HG03571 (cell line): ENCODE measurements at regions not wholly inside any gene's neighbourhood (a gene's known extent, or its start where the extent isn't known, plus 50 kb on each side); places are given as distances from the start of the nearest gene placed in this dataset.
"Not testable (repeated sequence)": the region's sequence is repeated elsewhere in the genome, so short reads cannot be mapped to it uniquely, and the experiment has no call there.

Source experiments
- ATAC-seq: cut with Tn5 transposase; IDR thresholded peaks from one replicate; pipeline ENCODE4 v1.9.1; 2021; ENCODE audit not compliant: unreplicated experiment

DNA sequence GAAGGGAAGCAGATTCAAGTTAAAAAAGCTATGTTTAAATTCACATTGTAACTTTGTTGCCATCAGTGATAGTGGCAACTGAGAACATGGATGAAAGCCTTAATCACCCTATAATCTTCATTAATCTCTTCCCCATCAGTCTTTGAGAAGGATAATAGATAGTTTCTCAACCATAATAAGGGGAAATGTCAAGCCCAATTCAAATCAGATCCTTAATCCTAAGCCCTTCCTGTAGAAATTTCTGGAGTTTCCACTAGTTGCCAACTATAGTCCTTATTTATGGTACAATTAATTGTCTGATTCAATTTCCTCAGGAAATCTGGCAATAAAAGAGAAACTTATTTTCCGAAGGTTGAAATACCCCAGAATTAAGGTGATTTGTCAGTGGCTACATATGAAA, 431.8 kb downstream of the ZWINT start:
- ATAC-seq, result no peak

DNA sequence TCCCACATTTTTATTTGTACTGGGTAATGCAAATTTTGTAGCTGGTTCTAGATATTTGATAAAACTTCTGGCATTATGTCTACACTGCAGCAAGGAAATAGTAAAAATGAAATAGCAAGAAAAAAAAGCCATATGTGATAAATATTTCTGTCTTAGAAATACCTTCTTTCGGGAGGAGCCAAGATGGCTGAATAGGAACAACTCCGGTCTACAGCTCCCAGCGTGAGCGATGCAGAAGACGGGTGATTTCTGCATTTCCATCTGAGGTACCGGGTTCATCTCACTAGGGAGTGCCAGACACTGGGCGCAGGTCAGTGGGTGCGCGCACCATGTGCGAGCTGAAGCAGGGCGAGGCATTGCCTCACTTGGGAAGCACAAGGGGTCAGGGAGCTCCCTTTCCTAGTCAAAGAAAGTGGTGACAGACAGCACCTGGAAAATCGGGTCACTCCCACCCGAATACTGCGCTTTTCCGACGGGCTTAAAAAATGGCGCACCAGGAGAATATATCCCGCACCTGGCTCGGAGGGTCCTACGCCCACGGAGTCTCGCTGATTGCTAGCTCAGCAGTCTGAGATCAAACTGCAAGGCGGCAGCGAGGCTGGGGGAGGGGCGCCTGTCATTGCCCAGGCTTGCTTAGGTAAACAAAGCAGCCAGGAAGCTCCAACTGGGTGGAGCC, 461.4 kb downstream of the ZWINT start:
- not testable (repeated sequence) for ATAC-seq

DNA sequence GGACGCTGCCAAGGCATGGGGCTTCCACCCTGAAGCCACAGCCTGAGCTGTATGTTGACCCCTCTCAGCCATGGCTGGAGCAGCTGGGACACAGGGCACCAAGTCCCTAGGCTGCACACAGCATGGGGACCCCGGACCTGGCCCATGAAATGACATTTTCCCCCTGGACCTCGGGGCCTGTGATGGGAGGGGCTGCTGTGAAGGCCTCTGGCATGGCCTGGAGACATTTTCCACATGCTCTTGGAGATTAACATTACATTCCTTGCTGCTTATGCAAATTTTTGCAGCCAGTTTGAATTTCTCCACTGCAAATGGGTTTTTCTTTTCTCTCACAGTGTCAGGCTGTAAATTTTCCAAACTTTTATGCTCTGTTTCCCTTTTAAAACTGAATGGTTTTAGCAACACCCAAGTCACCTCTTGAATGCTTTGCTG, 463.6 kb downstream of the ZWINT start:
- ATAC-seq, result no peak

DNA sequence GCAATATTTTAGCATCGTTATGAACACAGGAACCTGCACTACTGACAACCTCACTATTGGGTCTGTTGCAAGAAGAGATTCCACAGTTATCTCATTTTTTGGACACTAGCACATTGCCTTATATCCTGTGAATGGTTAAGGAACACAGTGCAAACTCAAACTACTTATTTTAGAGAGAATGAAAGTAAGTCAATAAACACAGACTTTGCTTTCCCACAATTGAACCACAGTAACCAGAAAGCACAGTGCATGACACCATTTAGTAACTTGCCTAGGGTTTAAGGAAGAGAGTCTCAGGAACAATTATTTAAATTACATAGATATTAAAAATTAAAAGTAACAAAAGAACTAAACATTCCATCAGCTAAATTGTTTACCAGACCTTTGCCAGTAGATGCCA, 468.8 kb downstream of the ZWINT start:
- no peak for ATAC-seq

DNA sequence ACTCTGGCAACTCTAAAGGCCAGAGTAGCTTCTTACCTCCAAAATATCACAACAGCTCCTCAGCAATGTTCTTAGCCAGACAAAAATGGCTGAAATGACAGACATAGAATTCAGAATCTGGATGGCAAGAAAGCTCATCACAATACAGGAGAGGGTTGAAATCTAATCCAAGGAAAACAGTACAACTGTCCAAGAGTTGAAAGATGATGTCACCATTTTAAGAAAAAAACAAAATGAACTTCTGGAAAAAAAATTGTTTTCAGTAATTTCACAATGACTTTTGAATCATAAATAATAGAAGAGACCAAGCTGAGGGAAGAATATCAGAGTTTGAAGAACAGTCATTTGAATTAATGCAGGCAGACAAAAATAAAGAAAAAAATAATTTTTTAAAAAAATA, 479.5 kb downstream of the ZWINT start:
- no peak for ATAC-seq

DNA sequence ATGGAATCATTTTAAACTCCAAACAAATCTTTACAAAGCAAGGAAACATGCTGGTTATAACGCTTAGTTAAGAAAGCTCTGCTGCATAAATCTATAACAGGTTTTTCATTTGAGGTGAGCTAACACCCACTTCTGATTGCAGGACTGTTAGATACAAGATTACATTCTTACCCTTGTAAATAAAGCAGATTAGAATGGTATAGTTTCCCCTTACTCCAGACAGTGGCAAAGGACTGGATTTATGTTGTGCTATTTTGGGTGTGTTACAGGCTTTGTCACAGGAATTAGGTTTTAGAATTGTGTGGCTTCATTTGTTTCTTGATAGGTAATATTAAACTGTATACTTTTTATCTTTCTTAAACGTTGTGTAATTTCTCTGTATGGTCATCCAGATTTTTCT, 487.6 kb downstream of the ZWINT start:
- ATAC-seq, result no peak

DNA sequence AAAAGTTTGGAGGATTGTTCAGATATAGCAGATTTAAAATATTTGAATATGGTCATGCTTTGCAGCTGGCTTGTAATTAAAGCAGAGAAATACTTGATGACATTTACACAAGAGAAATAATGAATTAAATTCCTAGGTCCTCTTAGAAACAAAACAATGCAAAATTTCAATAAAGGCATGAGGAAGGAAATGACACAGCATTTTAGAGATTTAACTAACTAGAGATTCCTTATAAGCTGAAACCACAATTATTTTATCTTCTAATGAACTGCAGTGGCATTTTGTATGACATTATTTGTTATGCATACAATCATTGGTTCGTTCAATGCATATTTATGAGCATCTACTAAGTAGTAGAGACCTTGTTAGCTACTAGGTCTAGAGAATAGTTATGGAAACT, 490.9 kb downstream of the ZWINT start:
- no peak for ATAC-seq

DNA sequence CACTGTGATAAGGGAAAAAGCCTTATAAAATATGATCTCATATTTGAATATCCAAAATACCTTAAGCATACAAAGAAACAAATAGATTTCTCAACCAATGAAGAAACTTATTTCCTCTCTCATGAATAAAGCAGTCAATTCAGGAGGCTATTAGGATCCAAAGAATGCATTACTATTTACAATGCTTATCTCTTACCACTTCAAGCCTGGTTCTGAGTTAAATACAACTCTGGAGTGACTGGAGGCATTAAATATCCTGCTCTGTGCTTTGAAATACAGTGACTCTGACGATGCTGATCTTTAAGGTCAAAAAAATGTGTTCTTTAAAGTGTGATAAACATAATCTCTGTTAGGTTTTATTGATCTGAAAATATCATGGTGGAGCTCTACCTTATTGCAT, 493.2 kb downstream of the ZWINT start:
- no peak for ATAC-seq

DNA sequence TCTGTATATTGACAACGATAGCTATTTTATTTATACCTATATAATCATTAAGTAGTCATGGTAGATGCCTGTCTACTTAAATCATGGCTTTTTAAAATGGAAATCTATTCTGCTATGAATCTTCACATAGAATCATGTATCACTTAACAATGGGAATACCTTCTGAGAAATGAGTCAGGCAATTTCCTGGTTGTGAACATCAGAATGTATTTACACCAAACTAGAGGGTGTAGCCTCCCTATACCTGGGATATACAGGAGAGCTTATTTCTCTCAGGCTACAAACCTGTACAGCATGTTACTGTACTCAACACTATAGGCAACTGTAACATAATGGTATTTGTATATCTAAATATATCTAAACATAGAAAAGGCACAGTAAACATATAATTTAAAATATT, 502.3 kb downstream of the ZWINT start:
- no peak for ATAC-seq

DNA sequence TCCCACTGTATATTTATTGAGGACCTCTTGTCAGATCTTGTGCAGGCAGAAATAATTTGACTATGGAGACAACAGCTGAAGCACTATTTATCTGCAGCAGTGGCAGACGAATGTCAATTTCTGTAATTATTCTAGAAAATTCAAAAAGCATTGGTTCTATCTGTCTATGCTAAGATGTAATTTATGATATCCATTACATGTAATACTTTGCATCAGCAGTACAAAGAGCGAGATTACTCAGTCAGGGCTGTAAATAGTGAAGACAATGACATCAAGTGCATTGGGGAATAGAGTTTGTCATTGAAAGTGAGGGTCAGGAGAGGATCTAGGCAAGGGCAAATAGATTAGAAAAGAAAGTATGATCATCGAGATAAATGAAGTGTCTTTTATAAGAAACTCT, 508.2 kb downstream of the ZWINT start:
- no peak for ATAC-seq

DNA sequence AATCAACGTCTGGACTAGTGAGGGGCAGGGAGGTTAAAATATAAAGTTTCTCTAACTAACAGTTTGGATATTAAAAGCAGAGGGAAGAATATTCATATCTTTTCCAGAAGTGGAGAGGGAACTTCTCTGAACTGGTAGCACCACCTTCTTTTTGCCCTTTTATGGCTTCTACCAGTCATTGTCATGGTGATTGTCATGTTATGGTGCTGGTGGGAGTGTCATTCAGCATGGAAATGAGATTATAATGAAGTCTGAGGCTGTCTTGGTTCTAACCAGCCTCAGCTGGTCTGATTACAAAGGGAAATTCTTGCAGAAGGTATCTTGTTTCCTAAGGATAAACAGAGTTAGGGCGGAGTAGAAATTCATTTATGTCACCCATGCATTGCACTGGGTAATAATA, 523.8 kb downstream of the ZWINT start:
- no peak for ATAC-seq

DNA sequence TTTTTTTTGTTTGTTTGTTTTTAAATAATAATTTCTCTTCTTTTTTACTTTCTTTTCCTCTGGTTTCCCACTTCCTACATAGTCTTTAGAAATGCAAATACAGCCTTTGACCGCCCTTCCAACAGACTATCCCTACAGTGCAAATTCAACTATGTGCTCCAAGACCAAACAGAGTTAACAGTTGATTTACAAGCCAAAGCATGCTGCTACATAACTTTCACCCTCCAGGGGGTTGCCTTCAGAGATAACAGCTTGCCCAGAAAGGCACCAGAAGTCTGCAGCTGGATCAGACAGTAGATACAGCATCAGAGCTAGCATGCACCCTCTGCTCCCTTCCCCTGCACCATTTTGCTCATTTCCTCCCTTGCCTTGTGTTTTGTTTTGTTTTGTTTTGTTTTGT, 539.0 kb downstream of the ZWINT start:
- ATAC-seq, result no peak

DNA sequence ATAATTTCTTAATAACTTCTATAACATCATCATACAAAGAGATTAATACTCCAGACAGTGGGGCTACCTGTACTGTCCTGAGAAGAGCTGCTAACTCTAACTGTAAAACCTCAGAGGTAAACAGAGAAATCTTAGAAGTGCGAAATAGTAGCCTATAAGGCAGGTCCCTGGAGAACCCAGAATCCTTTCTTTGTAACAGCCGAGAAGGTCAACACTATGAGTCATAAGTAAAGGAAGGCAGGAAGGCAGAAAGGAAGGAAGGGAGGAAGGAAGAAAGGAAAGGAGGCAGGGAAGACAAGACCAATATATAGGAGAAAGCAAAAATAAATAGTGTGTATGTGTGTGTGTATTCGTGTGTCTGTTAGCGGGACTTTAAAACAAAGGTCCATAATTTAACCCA, 540.6 kb downstream of the ZWINT start:
- no peak for ATAC-seq

DNA sequence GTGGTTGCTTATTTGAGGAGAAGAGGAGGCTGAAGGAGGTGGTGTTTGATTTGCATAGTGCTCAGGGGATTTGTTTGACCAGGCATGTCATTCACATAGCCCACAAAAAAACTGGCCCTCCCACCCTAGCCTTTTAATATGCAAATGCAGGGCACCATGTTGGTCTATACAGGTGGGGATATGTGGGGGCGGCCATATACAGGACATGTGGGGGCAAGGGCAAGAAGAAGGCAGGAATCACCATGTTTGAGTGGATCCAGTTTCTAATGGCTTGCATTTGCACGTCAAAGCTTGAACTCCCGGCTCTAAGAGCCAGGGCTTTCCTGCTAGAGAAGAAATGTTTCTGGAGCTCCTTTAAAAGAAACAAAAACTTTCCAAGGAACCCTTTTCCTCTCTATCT, 541.0 kb downstream of the ZWINT start:
- no peak for ATAC-seq

DNA sequence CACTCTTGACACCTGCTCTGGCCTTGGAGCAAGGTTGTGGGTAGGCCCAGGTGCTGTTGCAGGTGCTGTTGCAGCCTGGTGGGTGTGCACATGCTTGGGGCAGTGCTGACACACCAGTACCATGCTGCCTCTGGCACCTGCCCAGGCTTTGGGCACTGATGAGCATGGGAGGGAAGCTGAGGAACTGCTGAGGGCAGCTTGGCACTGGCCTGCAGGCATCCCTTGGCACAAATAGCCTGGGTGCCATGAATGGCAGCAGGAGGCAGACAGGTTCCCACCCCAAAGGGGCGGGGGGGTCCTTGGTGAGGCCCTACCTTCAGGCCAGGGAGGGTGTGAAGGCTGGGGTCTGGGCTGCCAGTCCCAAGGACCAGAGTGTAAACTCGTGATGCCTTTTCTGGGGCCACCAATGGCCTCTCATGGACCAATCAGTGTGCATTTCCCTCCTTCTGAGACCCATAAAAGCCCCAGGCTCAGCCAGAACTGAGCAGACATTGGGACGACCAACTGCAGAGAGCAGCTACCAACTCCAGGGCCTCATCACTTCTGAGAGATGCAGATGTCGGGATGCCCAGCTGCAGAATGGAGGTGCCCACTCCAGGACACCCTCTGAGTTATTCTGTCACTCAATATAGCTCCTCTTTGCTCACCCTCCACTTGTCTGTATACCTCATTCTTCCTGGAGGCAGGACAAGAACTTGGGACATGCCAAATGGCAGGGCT, 547.4 kb downstream of the ZWINT start:
- ATAC-seq, result no peak

DNA sequence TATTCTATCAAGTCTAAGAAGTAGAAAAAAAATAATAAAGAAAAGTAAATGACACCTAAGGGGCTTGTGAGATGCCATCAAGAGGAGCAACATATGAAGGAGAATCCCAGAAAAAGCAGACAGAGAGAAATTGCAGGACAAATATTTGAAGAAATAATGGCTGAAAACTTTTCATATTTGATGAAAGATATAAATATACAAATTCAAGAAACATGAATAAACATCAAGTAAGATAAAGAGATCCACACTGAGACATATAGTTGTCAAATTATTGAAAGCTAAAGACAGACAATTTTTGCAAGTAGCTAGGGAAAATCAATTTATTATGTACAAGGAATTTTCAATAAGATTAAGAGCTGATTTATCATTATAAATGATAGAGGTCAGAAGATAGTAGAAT, 558.0 kb downstream of the ZWINT start:
- no peak for ATAC-seq

DNA sequence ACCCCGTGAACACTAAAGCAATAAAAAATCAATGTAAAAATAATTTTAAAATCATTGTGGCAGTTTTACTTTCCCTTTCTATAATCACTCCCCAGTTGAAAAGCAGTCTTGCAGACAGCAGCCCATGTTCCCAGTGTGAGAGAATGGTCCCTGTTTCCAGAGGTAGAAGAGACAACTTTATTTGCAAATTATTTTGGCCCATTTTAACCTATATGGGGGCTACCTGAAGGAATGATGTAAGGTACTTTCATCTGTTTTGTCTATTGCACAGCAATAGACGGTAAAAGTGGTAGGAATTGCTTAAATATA, 559.8 kb downstream of the ZWINT start:
- no peak for ATAC-seq

DNA sequence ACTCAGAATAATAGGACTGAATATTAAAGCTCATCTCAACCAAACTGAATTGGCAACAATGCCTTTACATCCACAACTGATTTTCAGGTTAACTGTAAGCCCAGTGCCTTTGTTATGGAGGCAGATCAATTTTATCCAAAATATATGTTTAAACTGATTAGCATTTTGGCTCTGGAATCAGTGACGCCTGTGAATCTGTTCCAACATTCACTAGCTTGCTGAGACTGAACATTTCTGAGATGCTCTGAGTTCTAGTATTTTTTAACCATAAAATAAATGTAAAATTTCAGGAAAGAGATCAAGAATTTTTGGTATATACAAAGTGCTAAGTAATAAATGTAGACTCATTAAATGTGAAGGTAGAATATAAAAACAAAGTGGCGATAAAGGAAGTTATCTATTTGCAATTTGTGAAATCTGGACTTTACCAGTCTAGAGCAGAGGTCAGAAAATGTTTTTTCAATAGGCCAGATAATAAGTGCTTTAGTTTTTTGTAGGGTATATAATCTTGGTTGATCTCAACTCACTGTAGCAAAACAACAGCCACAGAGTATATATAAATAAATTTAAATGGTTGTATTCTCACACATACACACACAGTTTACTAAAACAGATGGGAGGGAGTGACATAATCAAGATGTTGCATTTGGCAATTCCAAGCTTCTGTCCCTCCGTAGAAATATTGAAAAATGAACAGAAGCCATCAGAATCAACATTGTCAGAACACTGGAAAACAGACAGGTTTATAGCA, 560.3 kb downstream of the ZWINT start:
- no peak for ATAC-seq

DNA sequence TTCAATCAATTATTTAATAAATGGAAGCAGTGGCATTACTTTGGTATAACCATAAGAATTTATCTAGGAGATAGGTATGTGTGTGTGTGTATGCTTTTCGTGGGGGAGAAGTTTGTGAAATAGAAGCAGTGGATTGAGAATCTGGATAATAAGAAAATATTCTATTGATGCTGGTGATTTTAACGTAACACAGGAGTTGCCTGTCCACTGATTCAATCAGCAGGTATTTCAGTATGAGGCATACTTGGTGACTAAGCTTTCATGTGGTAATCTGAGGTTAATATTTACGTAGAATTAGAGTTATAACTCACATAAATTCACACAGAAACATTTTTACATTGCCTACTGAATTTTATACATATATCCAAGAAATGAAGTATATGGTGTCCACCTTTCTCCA, 568.0 kb downstream of the ZWINT start:
- no peak for ATAC-seq

DNA sequence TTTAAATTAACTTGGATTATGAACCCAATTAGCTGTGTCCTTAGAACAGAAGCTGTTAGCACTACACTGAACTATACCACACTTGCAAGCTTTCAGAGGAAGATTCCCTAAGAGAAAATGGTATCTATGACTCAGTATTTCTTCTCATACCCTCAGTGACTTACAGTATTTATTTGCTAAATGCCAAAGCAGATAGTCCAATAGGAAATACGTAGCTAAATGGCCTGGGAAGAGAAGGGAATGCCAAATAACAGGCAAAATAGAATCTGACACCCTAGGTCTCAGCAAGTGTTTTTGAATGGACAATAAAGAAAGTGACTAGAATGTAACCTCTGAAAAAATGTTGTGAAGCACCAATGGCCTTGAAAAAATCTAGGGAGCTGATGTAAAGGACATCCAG, 570.8 kb downstream of the ZWINT start:
- not testable (repeated sequence) for ATAC-seq

DNA sequence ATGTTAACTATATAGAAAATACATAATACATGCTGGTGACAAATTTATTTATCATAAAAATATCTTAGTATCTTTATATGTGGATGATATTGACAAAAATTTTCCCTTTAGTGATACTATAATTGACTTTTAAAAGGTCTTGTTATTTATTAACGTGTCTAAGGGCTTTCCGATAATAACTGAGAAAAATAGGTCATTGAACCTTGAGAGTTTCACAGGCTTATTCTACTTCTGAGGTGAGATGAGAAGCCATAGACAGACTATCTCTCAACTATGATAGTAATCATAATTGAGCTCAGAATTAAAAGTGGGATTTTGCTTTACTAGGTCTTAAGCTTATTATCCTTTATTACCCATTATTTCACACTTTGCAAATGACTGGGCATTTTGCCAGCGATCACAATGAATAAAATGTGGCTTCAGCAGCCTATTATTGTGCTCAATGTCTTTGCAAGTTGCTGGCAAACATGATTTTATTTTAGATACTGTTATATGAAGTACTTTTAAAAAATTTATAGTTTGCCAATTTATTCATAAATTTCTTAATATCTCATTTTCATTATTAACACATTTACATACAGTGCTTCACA, 574.5 kb downstream of the ZWINT start:
- no peak for ATAC-seq

DNA sequence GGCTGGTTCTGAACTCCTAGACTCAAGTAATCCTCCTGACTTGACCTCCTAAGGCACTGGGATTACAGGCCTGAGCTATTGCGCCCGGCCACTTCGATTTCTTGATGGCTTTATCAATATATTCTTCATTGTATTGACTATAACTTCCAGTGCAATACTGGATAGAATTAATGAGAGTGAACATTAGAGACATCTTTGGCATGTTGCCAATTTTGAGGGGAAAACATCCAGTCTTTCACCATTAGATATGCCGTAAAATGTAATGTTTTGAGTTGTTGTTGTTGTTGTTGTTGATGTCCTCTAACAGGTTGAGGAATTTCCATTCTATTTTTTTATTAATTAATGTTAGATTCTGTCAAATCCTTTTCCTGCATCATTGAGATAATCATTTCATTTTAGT, 578.9 kb downstream of the ZWINT start:
- ATAC-seq, result no peak
